GM12874 (cell line): ENCODE measurements at regions not wholly inside any gene's neighbourhood (a gene's known extent, or its start where the extent isn't known, plus 50 kb on each side); places are given as distances from the start of the nearest gene placed in this dataset.

Experiments used
- CTCF ChIP-seq: IDR thresholded peaks from 2 replicates; pipeline ENCODE4 v1.5.1; 2011; ENCODE audit warnings: low read depth, mild to moderate bottlenecking, control low read depth, low read length, moderate library complexity; ENCODE audit not compliant: insufficient read depth

GRCh38 chrX:22674932-22675331 lies 324.8 kb upstream of the DDX53 start:
- no peak for TF ChIP-seq CTCF

- no peak for TF ChIP-seq CTCF
These were observed 313.6 kb upstream of the DDX53 start for GRCh38 chrX:22686138-22686541.

- TF ChIP-seq CTCF, result no peak
These were observed 310.5 kb upstream of the DDX53 start for GRCh38 chrX:22689290-22689689.

- TF ChIP-seq CTCF, result no peak
These were observed 309.6 kb upstream of the DDX53 start for GRCh38 chrX:22690116-22690515.

GRCh38 chrX:22691966-22692565 lies 307.7 kb upstream of the DDX53 start:
- no peak for TF ChIP-seq CTCF

- TF ChIP-seq CTCF, result no peak
These were observed 301.6 kb upstream of the DDX53 start for GRCh38 chrX:22698151-22698550.

- no peak for TF ChIP-seq CTCF
These were observed 300.1 kb upstream of the DDX53 start for GRCh38 chrX:22699581-22700091.
